ENCODE measurements at regions not wholly inside any gene's neighbourhood (a gene's known extent, or its start where the extent isn't known, plus 50 kb on each side); places are given as distances from the start of the nearest gene placed in this dataset.
A peak's percentile ranks its signal among the peaks of the same experiment; 100 is the strongest.

- no peaks in the 10 kb centered on the region for H3K9me1 ChIP-seq (replicated peaks; ENCODE audit: control insufficient read depth, extremely low read depth, insufficient read depth, low read length)
- BruUV-seq (replicated peaks): no TSS peak
- dilution Hi-C loops (cut with MboI; ENCODE audit: extremely low pct_ligation_motif_present, low sequenced_read_pairs): no loop called here
- no peak overlapping the region for H3K27ac ChIP-seq (ENCODE audit: insufficient read depth, low read depth, low read length)
- FAIRE-seq: peak; percentile 12
- no peak overlapping the region for H3K4me3 ChIP-seq (replicated peaks in 1 of 3; ENCODE audit: insufficient read depth in 1 of 3, low read depth in 1 of 3, low read length in 3 of 3)
- H3K9me3 ChIP-seq (replicated peaks; ENCODE audit: control insufficient read depth, insufficient read depth, low read length): no peaks in the 10 kb centered on the region
- no peak for DNase-seq (ENCODE audit: low read depth, low spot score)
- no peaks in the 10 kb centered on the region for H3K79me2 ChIP-seq (ENCODE audit: control insufficient read depth, insufficient read depth, low read length)
- no peak overlapping the region for H3K9ac ChIP-seq (replicated peaks; ENCODE audit: extremely low read depth, insufficient read depth, low read length)
- H3K27me3 ChIP-seq (ENCODE audit: control insufficient read depth in 2 of 2, insufficient read depth in 2 of 2, low read length in 2 of 2): peaks cover 2 to 6% of the 10 kb centered on the region in 2 experiments
- no peak for TF ChIP-seq CTCF (IDR thresholded peaks at IDR 0.05; ENCODE audit: extremely low read depth in 1 of 2, insufficient read depth in 1 of 2, low read depth in 1 of 2, low read length in 2 of 2)
- no peak for TF ChIP-seq POLR2A (IDR thresholded peaks at IDR 0.05; ENCODE audit: low read depth, low read length)
- TF ChIP-seq MYC (IDR thresholded peaks at IDR 0.05; ENCODE audit: low read depth, low read length): no peak
- no peak for TF ChIP-seq FOS (IDR thresholded peaks at IDR 0.05; ENCODE audit: borderline replicate concordance, insufficient read depth, low read length)
- TF ChIP-seq JUN (IDR thresholded peaks at IDR 0.05; ENCODE audit: borderline replicate concordance, insufficient read depth, insufficient read length, low read depth): no peak
- no peak for TF ChIP-seq MAX (IDR thresholded peaks at IDR 0.05; ENCODE audit: insufficient read depth, insufficient read length)
- no peak for TF ChIP-seq EZH2 (IDR thresholded peaks at IDR 0.05; ENCODE audit: borderline replicate concordance, low read depth, low read length, severe bottlenecking)
- TF ChIP-seq POLR2AphosphoS5 (IDR thresholded peaks at IDR 0.05; ENCODE audit: insufficient read depth, low read depth, low read length): no peak
- no peak for TF ChIP-seq GATA2 (IDR thresholded peaks at IDR 0.05; ENCODE audit: insufficient read depth, insufficient read length, low read depth, low read length)
- H3K4me1 ChIP-seq (ENCODE audit: control insufficient read depth, extremely low read depth, insufficient read depth, low read length): no peaks in the 10 kb centered on the region
- ChIA-PET CTCF (interaction anchor here (0.7 to 1.7 kb wide), 3 partner anchors 12 to 302 kb away, joined by 3 to 9 read pairs (median 5); no protein-coding TSS in a partner anchor), POLR2A (no interaction called here)
- intact Hi-C loops (cut with micrococcal nuclease): no loop called here
- H3K4me2 ChIP-seq (ENCODE audit: insufficient read depth, low read length): no peak overlapping the region
- no peak overlapping the region for H2AFZ ChIP-seq (ENCODE audit: low read depth, low read length)
- H4K20me1 ChIP-seq (replicated peaks; ENCODE audit: control insufficient read depth, extremely low read depth, insufficient read depth, low read length): no peaks in the 10 kb centered on the region
- H3K36me3 ChIP-seq (ENCODE audit: control insufficient read depth in 2 of 2, extremely low read depth in 1 of 2, insufficient read depth in 2 of 2, low read length in 2 of 2): no peaks in the 10 kb centered on the region
Observed at GRCh38 chr20:9919271-9920014, 80.6 kb upstream of the PAK5 start.

Measured in endothelial cell of umbilical vein (primary cell).